ENCODE measurements at regions not wholly inside any gene's neighbourhood (a gene's known extent, or its start where the extent isn't known, plus 50 kb on each side); places are given as distances from the start of the nearest gene placed in this dataset.

GRCh38 chr12:84161296-84161695 is 751.3 kb downstream of the SLC6A15 start:
- H3K4me1 ChIP-seq (ENCODE audit: control insufficient read depth in 1 of 2, insufficient read depth in 2 of 2, low read length in 2 of 2): no peaks in the 10 kb centered on the region
- no peak overlapping the region for H3K27ac Mint-ChIP-seq
- no peak overlapping the region for H3K4me2 ChIP-seq (replicated peaks; ENCODE audit: extremely low read depth, low read length, poor library complexity, severe bottlenecking)
- H3K4me1 Mint-ChIP-seq: no peaks in the 10 kb centered on the region
- no peak overlapping the region for H3K4me3 ChIP-seq (replicated peaks in 1 of 3; ENCODE audit: low read depth in 2 of 3, low read length in 3 of 3)
- no peak for TF ChIP-seq CTCF (IDR thresholded peaks at IDR 0.05)
- H3K27me3 ChIP-seq (ENCODE audit: control insufficient read depth in 2 of 2, insufficient read depth in 2 of 2, low read length in 2 of 2): no peaks in the 10 kb centered on the region
- H3K36me3 Mint-ChIP-seq: no peaks in the 10 kb centered on the region
- H3K9me3 ChIP-seq (replicated peaks in 1 of 2; ENCODE audit: control insufficient read depth in 1 of 2, insufficient read depth in 1 of 2, low read length in 2 of 2): no peaks in the 10 kb centered on the region
- H3K27ac ChIP-seq (ENCODE audit: low read depth in 1 of 2, low read length in 2 of 2): no peak overlapping the region
- peaks cover 0 to 3% (median 0%) of the 10 kb centered on the region in 7 donors for H3K9me3 Mint-ChIP-seq
- H3K9ac ChIP-seq (ENCODE audit: insufficient read depth, low read length, poor library complexity, severe bottlenecking): no peak overlapping the region
- H3K36me3 ChIP-seq (replicated peaks in 1 of 2; ENCODE audit: control insufficient read depth in 1 of 2, insufficient read depth in 2 of 2, low read length in 2 of 2): no peaks in the 10 kb centered on the region
- no peak overlapping the region for H3K4me3 Mint-ChIP-seq
- no peak for DNase-seq
- intact Hi-C loops (cut with micrococcal nuclease): no loop called here
- H3K27me3 Mint-ChIP-seq (ENCODE audit: low read depth in 3 of 3): peaks cover 0 to 1% (median 0%) of the 10 kb centered on the region in 3 donors
- WGBS (ENCODE audit: insufficient coverage): 41% methylated on average over 2 of the region's 2 CpGs
- no peaks in the 10 kb centered on the region for H3K79me2 ChIP-seq (ENCODE audit: insufficient read depth, low read length)
- no peaks in the 10 kb centered on the region for H4K20me1 ChIP-seq (ENCODE audit: insufficient read depth, low read length)
- H2AFZ ChIP-seq (ENCODE audit: insufficient read depth, low read depth, low read length, poor library complexity, severe bottlenecking): no peak overlapping the region

GRCh38 chr12:84159260-84159659 is 753.3 kb downstream of the SLC6A15 start:
- Histone ChIP-seq H2AFZ (ENCODE audit: insufficient read depth, low read depth, low read length, poor library complexity, severe bottlenecking) (no peak overlapping the region), H3K4me1 (ENCODE audit: control insufficient read depth in 1 of 2, insufficient read depth in 2 of 2, low read length in 2 of 2) (no peaks in the 10 kb centered on the region), H3K9me3 (replicated peaks in 1 of 2; ENCODE audit: control insufficient read depth in 1 of 2, insufficient read depth in 1 of 2, low read length in 2 of 2) (peaks cover 0 to 3% of the 10 kb centered on the region in 2 donors), H3K4me3 (replicated peaks in 1 of 3; ENCODE audit: low read depth in 2 of 3, low read length in 3 of 3) (no peak overlapping the region), H3K36me3 (replicated peaks in 1 of 2; ENCODE audit: control insufficient read depth in 1 of 2, insufficient read depth in 2 of 2, low read length in 2 of 2) (no peaks in the 10 kb centered on the region), H4K20me1 (ENCODE audit: insufficient read depth, low read length) (no peaks in the 10 kb centered on the region), H3K9ac (ENCODE audit: insufficient read depth, low read length, poor library complexity, severe bottlenecking) (no peak overlapping the region), H3K27ac (ENCODE audit: low read depth in 1 of 2, low read length in 2 of 2) (no peak overlapping the region), H3K79me2 (ENCODE audit: insufficient read depth, low read length) (no peaks in the 10 kb centered on the region), H3K27me3 (ENCODE audit: control insufficient read depth in 2 of 2, insufficient read depth in 2 of 2, low read length in 2 of 2) (no peaks in the 10 kb centered on the region), H3K4me2 (replicated peaks; ENCODE audit: extremely low read depth, low read length, poor library complexity, severe bottlenecking) (no peak overlapping the region)
- Mint-ChIP-seq H3K27ac (no peak overlapping the region), H3K4me1 (no peaks in the 10 kb centered on the region), H3K9me3 (peaks cover 0 to 4% (median 2%) of the 10 kb centered on the region in 7 donors), H3K36me3 (no peaks in the 10 kb centered on the region), H3K27me3 (ENCODE audit: low read depth in 3 of 3) (peaks cover 0 to 1% (median 0%) of the 10 kb centered on the region in 3 donors), H3K4me3 (no peak overlapping the region)
- intact Hi-C loops (cut with micrococcal nuclease): no loop called here
- no peak for DNase-seq
- no peak for TF ChIP-seq CTCF (IDR thresholded peaks at IDR 0.05)
- no CpG with 5 or more reads among the region's 1 CpG for WGBS (ENCODE audit: insufficient coverage)

Measured in CD14-positive monocyte (primary cell).